ENCODE measurements at regions not wholly inside any gene's neighbourhood (a gene's known extent, or its start where the extent isn't known, plus 50 kb on each side); places are given as distances from the start of the nearest gene placed in this dataset.

GRCh38 chr1:102089791-102090190, 93.1 kb upstream of the OLFM3 start:
- DNase-seq (ENCODE audit: low spot score): no peak
- intact Hi-C loops (cut with DNase I): no loop called here

DNA sequence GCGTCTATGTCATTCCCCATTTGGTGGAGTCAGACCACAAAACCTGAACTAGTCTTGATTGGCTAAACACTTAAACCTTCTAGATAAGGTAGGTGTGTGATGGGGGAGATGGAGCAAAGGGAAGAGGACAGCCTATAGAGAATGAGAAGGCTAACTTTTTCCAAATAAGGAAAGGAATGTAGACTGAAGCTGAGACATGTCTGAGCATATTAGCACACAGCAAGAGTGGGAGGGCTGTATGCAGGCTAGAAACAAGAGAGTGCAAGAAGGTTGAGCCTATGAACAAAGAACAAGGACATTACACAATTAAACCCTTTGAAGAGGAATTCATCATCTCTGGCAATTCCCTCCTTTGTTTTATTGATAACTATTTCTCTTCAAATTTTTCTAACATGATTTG, 89.2 kb upstream of the OLFM3 start:
- no peak for DNase-seq (ENCODE audit: low spot score)
- intact Hi-C loops (cut with DNase I): no loop called here

DNA sequence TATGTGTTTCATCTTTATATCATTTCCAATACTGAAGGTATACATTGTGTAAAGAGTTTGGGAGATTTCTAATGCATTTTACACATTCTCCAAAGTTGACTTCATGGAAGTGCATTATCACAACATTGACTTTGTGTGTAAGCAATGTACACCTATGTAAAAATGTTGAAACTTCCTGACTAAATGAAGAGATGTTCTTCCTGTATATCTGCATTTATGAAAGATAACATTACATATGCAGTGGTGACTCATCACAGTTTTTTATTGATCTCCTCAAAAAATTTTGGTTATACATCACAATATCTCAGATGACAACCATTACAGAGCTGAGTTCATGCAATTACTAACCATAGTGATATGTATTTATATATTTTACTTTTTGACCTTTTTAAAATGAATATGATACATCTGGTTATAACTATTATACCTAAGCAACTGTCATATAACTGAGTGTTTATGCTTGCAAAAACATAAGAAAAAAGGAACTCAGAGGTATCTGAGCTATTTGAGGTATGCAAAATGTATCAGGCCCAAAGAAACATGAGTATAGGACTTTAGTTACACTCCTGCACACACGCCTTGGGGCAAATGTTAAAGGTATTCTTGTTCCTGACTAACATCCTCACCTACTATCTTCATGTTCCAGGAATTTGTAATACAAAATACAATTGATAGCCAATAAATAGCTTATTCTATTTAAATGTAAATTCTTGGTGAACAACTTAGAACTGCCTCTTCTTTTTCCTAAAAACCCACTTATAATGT, 88.2 kb upstream of the OLFM3 start:
- intact Hi-C loops (cut with DNase I): no loop called here
- no peak for DNase-seq (ENCODE audit: low spot score)

DNA sequence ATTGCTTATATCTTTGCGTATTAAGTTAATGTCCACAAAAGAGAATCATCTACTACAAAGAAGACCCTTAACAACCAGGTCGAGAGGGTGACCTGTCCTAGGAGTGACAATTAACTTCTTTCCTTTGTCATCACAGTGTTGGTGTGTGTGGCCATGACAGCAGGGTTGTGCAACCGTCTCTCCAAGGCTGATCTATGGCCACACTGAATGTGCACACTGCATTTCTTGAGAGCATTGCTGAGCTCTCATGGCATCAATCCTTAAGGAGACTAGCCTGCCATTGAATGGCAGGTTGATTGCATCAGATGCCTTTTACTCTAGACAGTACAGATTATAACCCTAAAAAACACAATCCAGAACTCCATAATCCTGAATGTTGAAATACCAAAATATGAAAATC, 86.5 kb upstream of the OLFM3 start:
- intact Hi-C loops (cut with DNase I): no loop called here
- DNase-seq (ENCODE audit: low spot score): no peak

- intact Hi-C loops (cut with DNase I): no loop called here
- DNase-seq (ENCODE audit: low spot score): no peak
Observed at GRCh38 chr1:102074874-102075273, 78.1 kb upstream of the OLFM3 start.

- intact Hi-C loops (cut with DNase I): no loop called here
- DNase-seq (ENCODE audit: low spot score): no peak
Observed at GRCh38 chr1:102071451-102071850, 74.7 kb upstream of the OLFM3 start.

DNA sequence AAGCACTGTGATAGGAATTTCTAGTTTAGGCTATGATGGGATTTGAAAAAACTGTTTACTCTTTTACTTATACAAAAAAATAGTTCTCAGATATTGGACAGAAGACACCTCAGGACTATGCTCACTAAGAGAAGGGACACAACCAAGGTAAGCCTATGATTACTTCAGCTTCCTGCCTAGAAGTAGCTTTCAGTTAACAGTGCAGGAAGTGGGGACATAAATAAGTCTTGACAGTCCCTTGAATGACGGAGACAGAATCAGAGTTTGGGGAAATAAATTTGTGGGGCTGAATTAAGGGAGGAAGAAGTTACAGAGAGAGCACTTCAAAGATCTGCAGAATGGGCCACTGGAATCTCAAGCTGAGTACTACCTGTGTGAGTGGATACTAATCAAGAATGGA, 53.8 kb upstream of the OLFM3 start:
- intact Hi-C loops (cut with DNase I): no loop called here

GRCh38 chr1:102047724-102048123, 51.0 kb upstream of the OLFM3 start:
- DNase-seq (ENCODE audit: low spot score): no peak
- intact Hi-C loops (cut with DNase I): no loop called here

More for the DNA sequence above, 53.8 kb upstream of the OLFM3 start:
- DNase-seq (ENCODE audit: low spot score): no peak
